ENCODE measurements at regions not wholly inside any gene's neighbourhood (a gene's known extent, or its start where the extent isn't known, plus 50 kb on each side); places are given as distances from the start of the nearest gene placed in this dataset.

- no peaks in the 10 kb centered on the region for H3K9me3 ChIP-seq
- no peaks in the 10 kb centered on the region for H3K27me3 ChIP-seq
- H3K4me1 ChIP-seq: no peaks in the 10 kb centered on the region
- H3K4me3 ChIP-seq: no peak overlapping the region
- no peak for DNase-seq
- no peak for TF ChIP-seq POLR2A (IDR thresholded peaks at IDR 0.05)
- no peak for TF ChIP-seq CTCF (IDR thresholded peaks at IDR 0.05)
- no peaks in the 10 kb centered on the region for H3K36me3 ChIP-seq
- no peak overlapping the region for H3K27ac ChIP-seq
Measured at GRCh38 chrX:5082705-5083104, 1146.0 kb downstream of the NLGN4X start.

DNA sequence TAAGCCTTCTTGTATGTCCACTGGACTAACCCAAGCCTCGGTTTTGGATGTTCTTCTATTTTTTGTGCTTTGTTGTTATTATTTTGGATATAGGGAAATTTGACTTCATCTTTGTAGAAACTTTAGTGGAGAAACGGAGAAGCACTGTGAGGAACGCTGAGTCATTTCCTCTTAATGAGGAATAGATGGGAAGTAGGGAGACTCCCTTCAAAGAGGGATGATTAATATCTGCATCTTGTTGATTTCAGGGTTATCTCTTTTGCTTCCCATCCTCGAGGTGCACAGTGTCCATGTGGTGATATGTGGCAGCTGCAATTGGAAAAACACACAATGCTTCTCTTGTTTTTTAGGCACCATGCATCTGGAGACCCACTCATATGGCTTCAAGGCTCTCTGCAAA lies 1147.9 kb downstream of the NLGN4X start:
- no peaks in the 10 kb centered on the region for H3K36me3 ChIP-seq
- TF ChIP-seq POLR2A (IDR thresholded peaks at IDR 0.05): no peak
- no peak for TF ChIP-seq CTCF (IDR thresholded peaks at IDR 0.05)
- no peaks in the 10 kb centered on the region for H3K4me1 ChIP-seq
- no peak for DNase-seq
- no peak overlapping the region for H3K4me3 ChIP-seq
- no peaks in the 10 kb centered on the region for H3K27me3 ChIP-seq
- no peaks in the 10 kb centered on the region for H3K9me3 ChIP-seq
- no peak overlapping the region for H3K27ac ChIP-seq

DNA sequence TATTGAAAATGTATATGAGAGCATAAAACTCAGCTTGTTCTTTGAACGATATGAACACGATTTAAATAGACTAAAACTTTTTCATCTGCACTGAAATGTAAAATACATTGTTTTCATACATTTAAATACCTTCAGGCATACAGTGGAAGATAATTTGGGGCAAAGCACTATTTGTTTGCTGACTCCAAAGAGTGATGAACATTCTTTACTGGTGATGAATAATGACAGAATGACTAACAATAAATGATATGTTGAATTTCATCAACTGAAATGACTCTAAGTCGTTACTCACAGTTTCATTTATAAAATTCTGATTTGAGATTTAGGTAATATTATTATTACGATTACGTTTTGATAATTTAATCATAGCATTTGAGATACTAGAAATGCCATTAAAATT lies 1160.1 kb downstream of the NLGN4X start:
- Histone ChIP-seq H3K4me1 (no peaks in the 10 kb centered on the region), H3K9me3 (no peaks in the 10 kb centered on the region), H3K27ac (no peak overlapping the region), H3K27me3 (no peaks in the 10 kb centered on the region), H3K36me3 (no peaks in the 10 kb centered on the region), H3K4me3 (no peak overlapping the region)
- no peak for TF ChIP-seq POLR2A (IDR thresholded peaks at IDR 0.05)
- no peak for TF ChIP-seq CTCF (IDR thresholded peaks at IDR 0.05)
- DNase-seq: no peak

DNA sequence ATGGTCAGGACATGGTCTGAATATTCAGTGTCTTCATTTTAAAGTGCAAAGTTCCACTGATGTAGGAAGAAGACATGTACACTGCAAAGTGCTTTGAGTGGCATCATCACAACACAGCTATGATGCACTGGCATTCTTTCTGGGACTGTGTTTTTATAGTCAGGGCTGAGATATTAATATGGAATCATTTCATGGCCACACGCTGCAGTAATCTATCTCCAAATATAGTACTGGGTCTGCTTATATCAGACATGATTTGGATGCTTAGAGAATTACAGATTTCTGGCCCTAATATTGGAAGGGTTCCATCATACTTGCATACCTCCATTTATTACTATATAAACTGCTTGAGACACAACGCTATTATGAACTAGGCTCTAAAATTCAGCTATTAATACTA lies 1170.9 kb downstream of the NLGN4X start:
- no peak for TF ChIP-seq CTCF (IDR thresholded peaks at IDR 0.05)
- no peak for TF ChIP-seq POLR2A (IDR thresholded peaks at IDR 0.05)

GRCh38 chrX:5054852-5055251 lies 1173.8 kb downstream of the NLGN4X start:
- Histone ChIP-seq H3K27ac (no peak overlapping the region), H3K27me3 (no peaks in the 10 kb centered on the region), H3K9me3 (no peaks in the 10 kb centered on the region), H3K4me1 (no peaks in the 10 kb centered on the region), H3K4me3 (no peak overlapping the region), H3K36me3 (no peaks in the 10 kb centered on the region)
- DNase-seq: no peak
- TF ChIP-seq POLR2A (IDR thresholded peaks at IDR 0.05) (no peak), CTCF (IDR thresholded peaks at IDR 0.05) (no peak)

More for the DNA sequence above, 1170.9 kb downstream of the NLGN4X start:
- no peak for DNase-seq
- H3K27me3 ChIP-seq: no peaks in the 10 kb centered on the region
- H3K36me3 ChIP-seq: no peaks in the 10 kb centered on the region
- no peak overlapping the region for H3K4me3 ChIP-seq
- no peak overlapping the region for H3K27ac ChIP-seq
- no peaks in the 10 kb centered on the region for H3K4me1 ChIP-seq
- no peaks in the 10 kb centered on the region for H3K9me3 ChIP-seq

DNA sequence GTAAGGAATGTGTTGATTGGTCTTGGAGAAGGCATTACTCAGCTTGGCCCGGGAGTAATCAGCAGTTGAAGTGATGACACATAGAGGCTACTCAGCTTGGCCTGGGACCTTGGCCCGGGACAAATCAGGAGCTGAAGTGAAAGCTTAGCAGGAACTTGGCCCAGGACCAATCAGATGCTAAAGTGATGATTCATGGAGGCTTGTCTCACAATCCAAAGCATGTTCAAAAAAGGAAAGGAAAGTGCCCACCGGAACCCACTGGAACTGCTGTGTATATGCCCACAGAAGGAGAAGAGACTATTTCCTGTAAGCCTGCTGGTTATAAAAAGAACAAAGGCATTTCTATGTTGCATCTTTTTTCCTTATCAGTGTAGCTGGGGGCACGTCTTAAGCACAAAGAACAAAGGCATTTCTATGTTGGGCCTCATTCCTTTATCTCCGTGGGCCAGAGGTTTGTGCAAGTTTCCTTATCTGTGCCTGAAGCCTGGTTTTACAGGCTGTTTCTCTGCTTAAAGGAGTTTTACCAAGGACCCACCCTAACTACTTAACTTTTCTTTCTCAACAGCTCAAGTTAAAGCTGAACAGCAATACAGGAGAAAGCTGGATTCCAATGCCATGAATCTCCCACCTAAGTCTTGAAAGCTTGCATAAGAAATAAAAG lies 1176.7 kb downstream of the NLGN4X start:
- H3K36me3 ChIP-seq: no peaks in the 10 kb centered on the region

More for the DNA sequence above, 1176.7 kb downstream of the NLGN4X start:
- peak in 1 of 3 donors; percentile 50 for DNase-seq
- TF ChIP-seq POLR2A (IDR thresholded peaks at IDR 0.05) (no peak), CTCF (IDR thresholded peaks at IDR 0.05) (no peak)
- Histone ChIP-seq H3K9me3 (no peaks in the 10 kb centered on the region), H3K27ac (no peak overlapping the region), H3K4me3 (no peak overlapping the region), H3K27me3 (no peaks in the 10 kb centered on the region), H3K4me1 (no peaks in the 10 kb centered on the region)

Data from Peyer's patch (tissue), 4 donors.